ENCODE measurements at regions not wholly inside any gene's neighbourhood (a gene's known extent, or its start where the extent isn't known, plus 50 kb on each side); places are given as distances from the start of the nearest gene placed in this dataset.

GRCh38 chr3:134090031-134090430 is 60.3 kb upstream of the SLCO2A1 start (continued):
- TF ChIP-seq ZC3H13 (CRISPR knock-in tag; IDR thresholded peaks at IDR 0.05): no peak

GRCh38 chr3:134087060-134087974 is 57.6 kb upstream of the SLCO2A1 start:
- Histone ChIP-seq H3K36me3 (replicated peaks in 1 of 2; ENCODE audit: control insufficient read depth in 1 of 2, insufficient read depth in 2 of 2, low read length in 2 of 2) (no peaks in the 10 kb centered on the region), H4K20me1 (ENCODE audit: insufficient read depth, low read length) (no peaks in the 10 kb centered on the region), H3K9me3 (ENCODE audit: low read length) (no peaks in the 10 kb centered on the region), H3K27me3 (ENCODE audit: control insufficient read depth in 1 of 2, insufficient read depth in 2 of 2, low read length in 2 of 2) (peaks cover 0 to 1% of the 10 kb centered on the region in 2 experiments; a peak in 1 of 5 replicates), H3K79me2 (ENCODE audit: insufficient read depth, low read length) (no peaks in the 10 kb centered on the region), H3K4me1 (ENCODE audit: insufficient read depth, low read length) (0 out of 2 replicates have a peak, but pooled peaks cover 3% of the 10 kb centered on the region), H3K9ac (ENCODE audit: insufficient read depth, low read depth, low read length) (no peak overlapping the region), H2AFZ (ENCODE audit: low read length) (no peak overlapping the region), H3K27ac (ENCODE audit: extremely low read length, insufficient read depth, low read length) (no peak overlapping the region), H3K4me2 (ENCODE audit: low read depth, low read length) (no peak overlapping the region), H3K4me3 (replicated peaks in 1 of 3; ENCODE audit: insufficient read depth in 1 of 3, low read depth in 2 of 3, low read length in 3 of 3) (no peak overlapping the region)
- TF ChIP-seq TIGD3 (CRISPR knock-in tag; IDR thresholded peaks at IDR 0.05; ENCODE audit: borderline replicate concordance) (no peak), ZNF674 (CRISPR knock-in tag; IDR thresholded peaks at IDR 0.05; ENCODE audit: low read depth) (no peak), ATF5 (CRISPR knock-in tag; IDR thresholded peaks at IDR 0.05; ENCODE audit: low read depth) (no peak), SMYD3 (CRISPR knock-in tag; IDR thresholded peaks at IDR 0.05) (no peak), HOXA3 (CRISPR knock-in tag; IDR thresholded peaks at IDR 0.05) (no peak), ATF2 (CRISPR knock-in tag; IDR thresholded peaks at IDR 0.05) (no peak), ZUFSP (CRISPR knock-in tag; IDR thresholded peaks at IDR 0.05; ENCODE audit: borderline replicate concordance) (no peak), AHR (CRISPR knock-in tag; IDR thresholded peaks at IDR 0.05) (no peak), SYNCRIP (IDR thresholded peaks at IDR 0.05; ENCODE audit: insufficient read depth, low read depth, low read length) (no peak), FIP1L1 (IDR thresholded peaks at IDR 0.05; ENCODE audit: borderline replicate concordance, insufficient read depth, low read depth, low read length) (no peak), NFRKB (IDR thresholded peaks at IDR 0.05) (no peak)
- intact Hi-C loops (cut with micrococcal nuclease; ENCODE audit: unreplicated experiment) (no loop called here), in situ Hi-C loops (cut with HindIII; ENCODE audit: extremely low pct_ligation_motif_present, low pct_unique_long_range_greater_than_20kb) (no loop called here)
- ChIA-PET CTCF (ENCODE audit: low intra/inter-chr PET ratio, low total read pairs) (no interaction called here), POLR2A (no interaction called here)
- FAIRE-seq: no peak
- no TSS peak for BruUV-seq (replicated peaks)
- DNase-seq (ENCODE audit: low spot score): no peak
- WGBS (ENCODE audit: low lambda C conversion rate): 26% methylated on average over 6 of the region's 10 CpGs
- no peak for ATAC-seq
